NB4 (cell line): ENCODE measurements at regions not wholly inside any gene's neighbourhood (a gene's known extent, or its start where the extent isn't known, plus 50 kb on each side); places are given as distances from the start of the nearest gene placed in this dataset.

Source experiments
- CTCF ChIP-seq: IDR thresholded peaks from one replicate; pipeline ENCODE4 v1.5.1; 2012; ENCODE audit warnings: low read depth, low read length
- POLR2A ChIP-seq: IDR thresholded peaks from 2 replicates; pipeline ENCODE4 v1.6.1; 2011; ENCODE audit warnings: mild to moderate bottlenecking; ENCODE audit not compliant: insufficient read length; ENCODE audit errors: extremely low read depth

GRCh38 chr12:92535961-92536360 lies 166.8 kb upstream of the PLEKHG7 start:
- TF ChIP-seq CTCF = no peak
- TF ChIP-seq POLR2A = no peak
